GM12878 (cell line): ENCODE measurements at regions not wholly inside any gene's neighbourhood (a gene's known extent, or its start where the extent isn't known, plus 50 kb on each side); places are given as distances from the start of the nearest gene placed in this dataset.

Experiments
- ATAC-seq: fragments of 200-7000 bp; cut with Tn5 transposase; 3 replicates; pipeline ENCODE4 v1.9.1; 2020; ENCODE audit warnings: mild to moderate bottlenecking, moderate library complexity
- BruUV-seq: library from RNA; stranded (reverse); fragments of 400-500 nt; replicated peaks from 2 replicates; lab custom pipeline; 2021; lab: Mats Ljungman, UMichigan
- CTCF ChIA-PET: fragments of 300-600 bp; sonication (Branson Sonifier 250); formaldehyde crosslinking; extraction: SDS; loops from one replicate; lab custom pipeline; 2021; ENCODE audit warnings: inconsistent platforms; lab: Yijun Ruan, JAX
- POLR2A ChIA-PET: fragments of 350-600 bp; formaldehyde crosslinking; extraction: SDS; loops from one replicate; lab custom pipeline; 2021; ENCODE audit warnings: inconsistent platforms; lab: Charles Lee
- RAD21 ChIA-PET: fragments of 300-600 bp; sonication (Branson Sonifier 250); formaldehyde crosslinking; loops from one replicate; lab custom pipeline; 2023; ENCODE audit warnings: antibody characterized with exemption; ENCODE audit not compliant: unreplicated experiment; lab: Charles Lee
- SMC1A ChIA-PET: fragments of 300-600 bp; sonication (Branson Sonifier 250); formaldehyde crosslinking; loops from one replicate; lab custom pipeline; 2023; ENCODE audit not compliant: unreplicated experiment, uncharacterized antibody; lab: Charles Lee
- DNase-seq: peaks from one replicate; pipeline ENCODE4 v3.0.0-alpha.2; 2011; ENCODE audit warnings: low read depth, low spot score
- FAIRE-seq: peaks from 3 replicates; lab custom pipeline; 2011; peaks lifted over from hg19 to GRCh38; lab: Jason Lieb, UNC
- H2AFZ ChIP-seq: 2 replicates; pipeline ENCODE4 v1.6.0; 2011; ENCODE audit warnings: low read depth, low read length, control low read depth; ENCODE audit not compliant: control insufficient read depth
- H3K27ac ChIP-seq: 2 replicates; pipeline ENCODE4 v1.5.1; 2011; ENCODE audit warnings: control low read depth; ENCODE audit not compliant: control insufficient read depth, insufficient read depth
- H3K27me3 ChIP-seq, 2 experiments: replicated peaks in 1 of 2; 2 replicates each; pipeline versions ENCODE4 v1.6.0 to v1.6.1; 2011; ENCODE audit warnings: low read length in 1 of 2; ENCODE audit not compliant: control insufficient read depth in 2 of 2, insufficient read depth in 2 of 2
- H3K36me3 ChIP-seq, 2 experiments: 2 replicates each; pipeline ENCODE4 v1.5.1; 2011; ENCODE audit warnings: low read length in 1 of 2; ENCODE audit not compliant: control insufficient read depth in 2 of 2, insufficient read depth in 2 of 2
- H3K4me1 ChIP-seq: 2 replicates; pipeline ENCODE4 v1.6.1; 2011; ENCODE audit warnings: mild to moderate bottlenecking, low read length, moderate library complexity, mixed read lengths; ENCODE audit not compliant: control insufficient read depth, insufficient read depth
- H3K4me2 ChIP-seq: 2 replicates; pipeline ENCODE4 v1.6.0; 2011; ENCODE audit warnings: control low read depth; ENCODE audit not compliant: control insufficient read depth, insufficient read depth
- H3K4me3 ChIP-seq: fragments of 200-600 bp; sonication (generic); 2 replicates; pipeline ENCODE4 v1.5.1; 2016
- H3K79me2 ChIP-seq: 2 replicates; pipeline ENCODE4 v1.6.0; 2011; ENCODE audit warnings: low read length; ENCODE audit not compliant: control insufficient read depth, insufficient read depth
- H3K9ac ChIP-seq: 2 replicates; pipeline ENCODE4 v1.8.0; 2011; ENCODE audit warnings: low read length, control low read depth, mixed read lengths; ENCODE audit not compliant: control insufficient read depth, insufficient read depth
- H3K9me3 ChIP-seq: replicated peaks from 3 replicates; pipeline ENCODE4 v1.5.1; 2011; ENCODE audit warnings: mild to moderate bottlenecking, low read length; ENCODE audit not compliant: control insufficient read depth, insufficient read depth
- H4K20me1 ChIP-seq: 2 replicates; pipeline ENCODE4 v1.6.0; 2011; ENCODE audit not compliant: control insufficient read depth, insufficient read depth
- BMI1 ChIP-seq: fragments of 450-650 bp; IDR thresholded peaks from 2 replicates; pipeline ENCODE4 v1.6.1; 2016; ENCODE audit warnings: mild to moderate bottlenecking, moderate library complexity, borderline replicate concordance
- CBFB ChIP-seq: IDR thresholded peaks from 2 replicates; pipeline ENCODE4 v1.6.1; 2016; ENCODE audit warnings: antibody characterized with exemption, low read depth
- CHD4 ChIP-seq: fragments of 200-600 bp; sonication (generic); IDR thresholded peaks from 2 replicates; pipeline ENCODE4 v1.6.1; 2016; ENCODE audit warnings: mild to moderate bottlenecking
- CREB1 ChIP-seq: IDR thresholded peaks from 2 replicates; pipeline ENCODE4 v1.6.1; 2012; ENCODE audit warnings: low read depth, mild to moderate bottlenecking, inconsistent platforms
- EP300 ChIP-seq, 2 experiments: fragments of 150-350 bp in 1 of 2; IDR thresholded peaks; 2 replicates each; pipeline ENCODE4 v1.6.1; 2011 to 2012; ENCODE audit warnings: low read depth in 2 of 2, low read length in 2 of 2, borderline replicate concordance in 1 of 2, improper control_type of control experiment in 1 of 2, inconsistent platforms in 1 of 2; ENCODE audit not compliant: control insufficient read depth in 1 of 2
- ESRRA ChIP-seq: IDR thresholded peaks from 2 replicates; pipeline ENCODE4 v1.6.1; 2012; ENCODE audit warnings: mild to moderate bottlenecking, low read length, improper control_type of control experiment
- FOS ChIP-seq: IDR thresholded peaks from 3 replicates; pipeline ENCODE4 v1.6.1; 2011; ENCODE audit warnings: borderline replicate concordance; ENCODE audit not compliant: insufficient read length; ENCODE audit errors: extremely low read depth
- FOXK2 ChIP-seq: fragments of 450-650 bp; IDR thresholded peaks from 2 replicates; pipeline ENCODE4 v1.6.1; 2017; ENCODE audit warnings: mild to moderate bottlenecking, moderate library complexity
- IKZF2 ChIP-seq, 2 experiments: fragments of 450-650 bp; IDR thresholded peaks; 2 replicates each; pipeline ENCODE4 v1.6.1; 2017; ENCODE audit warnings: mild to moderate bottlenecking in 2 of 2, moderate library complexity in 2 of 2
- SUPT20H ChIP-seq: IDR thresholded peaks from 2 replicates; pipeline ENCODE4 v1.6.1; 2011; ENCODE audit warnings: low read depth, mild to moderate bottlenecking, low read length, moderate library complexity, borderline replicate concordance; ENCODE audit not compliant: control insufficient read depth
- ZBTB4 ChIP-seq: fragments of 450-650 bp; formaldehyde crosslinking; IDR thresholded peaks from 2 replicates; pipeline ENCODE4 v1.4.0; 2022; ENCODE audit warnings: mild to moderate bottlenecking, moderate library complexity
- ZNF217 ChIP-seq: fragments of 450-650 bp; IDR thresholded peaks from 2 replicates; pipeline ENCODE4 v1.6.1; 2017; ENCODE audit warnings: antibody characterized with exemption, mild to moderate bottlenecking
- WGBS: methylation state at CpG from one replicate; pipeline ENCODE4 v1.1.6; 2016; ENCODE audit warnings: low lambda C conversion rate; ENCODE audit not compliant: insufficient replicate concordance, insufficient coverage; ENCODE audit errors: missing lambda C conversion rate; 5-methylcytosine and 5-hydroxymethylcytosine counted together
- in situ Hi-C: fragments of 300-500 bp; cut with MboI; formaldehyde crosslinking; loops from 9 replicates; pipeline ENCODE4 v1.14.3; 2018; ENCODE audit warnings: mixed read lengths
- intact Hi-C: fragments of 100-400 bp; cut with micrococcal nuclease; formaldehyde crosslinking; loops from one replicate; pipeline ENCODE4 v1.14.2; 2022; ENCODE audit not compliant: unreplicated experiment
- TF ChIP-seq, protein P1 (sequence below): IDR thresholded peaks from 2 replicates; pipeline ENCODE4 v1.6.1; 2011; ENCODE audit warnings: borderline replicate concordance, low read depth, mild to moderate bottlenecking, moderate library complexity, low read length; ENCODE audit not compliant: insufficient read depth, poor library complexity, severe bottlenecking
- TF ChIP-seq, protein P2 (sequence below): IDR thresholded peaks from 2 replicates; pipeline ENCODE4 v1.6.1; 2011; ENCODE audit warnings: low read depth, mild to moderate bottlenecking, low read length, moderate library complexity, borderline replicate concordance; ENCODE audit errors: extremely low read depth

- H3K27ac ChIP-seq, result no peak overlapping the region
- POLR2A ChIA-PET, result no interaction called here
- DNase-seq, result no peak
- no peak for ATAC-seq
- BruUV-seq, result no TSS peak
- H4K20me1 ChIP-seq, result no peaks in the 10 kb centered on the region
- H2AFZ ChIP-seq, result no peak overlapping the region
- H3K4me2 ChIP-seq, result no peak overlapping the region
- H3K4me1 ChIP-seq, result no peaks in the 10 kb centered on the region
- no peak overlapping the region; the same call in 1 of the 2 replicates for H3K4me3 ChIP-seq
- no peak for FAIRE-seq
- intact Hi-C loops, result no loop called here
- SMC1A ChIA-PET, result no interaction called here
- H3K27me3 ChIP-seq, result no peaks in the 10 kb centered on the region
- in situ Hi-C loops, result no loop called here
- H3K79me2 ChIP-seq, result no peaks in the 10 kb centered on the region
- CTCF ChIA-PET, result no interaction called here
- 0% methylated on average over 1 of the region's 1 CpG for WGBS
- RAD21 ChIA-PET, result no interaction called here
- no peak for TF ChIP-seq CREB1
- TF ChIP-seq, all 136 proteins: peak for 0
- Histone ChIP-seq H3K36me3 (no peaks in the 10 kb centered on the region), H3K9me3 (no peaks in the 10 kb centered on the region), H3K9ac (no peak overlapping the region)
These were observed 1052.6 kb upstream of the DDX18 start for GRCh38 chr2:116761864-116762263.

GRCh38 chr2:116769514-116769913 is 1045.0 kb upstream of the DDX18 start:
- DNase-seq (no peak), ATAC-seq (no peak), FAIRE-seq (no peak)
- H3K27me3 ChIP-seq, result no peaks in the 10 kb centered on the region
- H3K9me3 ChIP-seq, result no peaks in the 10 kb centered on the region
- H3K27ac ChIP-seq, result no peak overlapping the region
- no peaks in the 10 kb centered on the region for H3K79me2 ChIP-seq
- BruUV-seq, result no TSS peak
- no peak overlapping the region for H3K4me2 ChIP-seq
- no peak overlapping the region for H3K4me3 ChIP-seq
- no peaks in the 10 kb centered on the region for H3K4me1 ChIP-seq
- no peak overlapping the region for H3K9ac ChIP-seq
- intact Hi-C loops, result no loop called here
- 17% methylated on average over 4 of the region's 4 CpGs for WGBS
- no peaks in the 10 kb centered on the region for H4K20me1 ChIP-seq
- ChIA-PET CTCF (no interaction called here), SMC1A (no interaction called here), RAD21 (no interaction called here), POLR2A (no interaction called here)
- H3K36me3 ChIP-seq, result no peaks in the 10 kb centered on the region
- H2AFZ ChIP-seq, result no peak overlapping the region
- in situ Hi-C loops, result no loop called here
- TF ChIP-seq ZNF217 (no peak), CBFB (no peak), FOXK2 (no peak), BMI1 (no peak), ZBTB4 (CRISPR knock-in tag) (no peak), FOS (no peak), SUPT20H (no peak), ESRRA (no peak), IKZF2 (IDR thresholded peaks at IDR 0.05) (no peak), EP300 (IDR thresholded peaks at IDR 0.05; ENCODE audit: borderline replicate concordance in 1 of 2, control insufficient read depth in 1 of 2, low read depth in 2 of 2, low read length in 2 of 2) (no peak), CHD4 (no peak)
- TF ChIP-seq, protein P1, sequence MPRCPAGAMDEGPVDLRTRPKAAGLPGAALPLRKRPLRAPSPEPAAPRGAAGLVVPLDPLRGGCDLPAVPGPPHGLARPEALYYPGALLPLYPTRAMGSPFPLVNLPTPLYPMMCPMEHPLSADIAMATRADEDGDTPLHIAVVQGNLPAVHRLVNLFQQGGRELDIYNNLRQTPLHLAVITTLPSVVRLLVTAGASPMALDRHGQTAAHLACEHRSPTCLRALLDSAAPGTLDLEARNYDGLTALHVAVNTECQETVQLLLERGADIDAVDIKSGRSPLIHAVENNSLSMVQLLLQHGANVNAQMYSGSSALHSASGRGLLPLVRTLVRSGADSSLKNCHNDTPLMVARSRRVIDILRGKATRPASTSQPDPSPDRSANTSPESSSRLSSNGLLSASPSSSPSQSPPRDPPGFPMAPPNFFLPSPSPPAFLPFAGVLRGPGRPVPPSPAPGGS, result no peak
- TF ChIP-seq, protein P2, sequence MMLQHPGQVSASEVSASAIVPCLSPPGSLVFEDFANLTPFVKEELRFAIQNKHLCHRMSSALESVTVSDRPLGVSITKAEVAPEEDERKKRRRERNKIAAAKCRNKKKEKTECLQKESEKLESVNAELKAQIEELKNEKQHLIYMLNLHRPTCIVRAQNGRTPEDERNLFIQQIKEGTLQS, result no peak
